ENCODE measurements at regions not wholly inside any gene's neighbourhood (a gene's known extent, or its start where the extent isn't known, plus 50 kb on each side); places are given as distances from the start of the nearest gene placed in this dataset.

DNA sequence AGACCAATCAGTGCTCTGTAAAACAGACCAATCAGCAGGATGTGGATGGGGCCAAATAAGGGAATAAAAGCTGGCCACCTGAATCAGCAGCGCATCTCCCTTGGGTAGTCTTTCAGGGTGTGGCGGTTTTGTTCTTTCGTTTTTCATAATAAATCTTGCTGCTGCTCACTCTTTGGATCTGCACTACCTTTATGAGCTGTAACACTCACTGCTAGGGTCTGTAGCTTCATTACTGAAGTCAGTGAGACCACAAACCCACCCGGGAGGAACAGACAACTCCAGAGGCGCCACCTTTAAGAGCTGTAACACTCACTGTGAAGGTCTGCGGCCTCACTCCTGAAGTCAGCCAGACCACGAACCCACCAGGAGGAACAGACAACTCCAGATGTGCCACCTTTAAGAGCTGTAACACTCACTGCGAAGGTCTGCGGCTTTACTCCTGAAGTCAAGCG, 175.5 kb upstream of the PDGFD start:
- no peak for DNase-seq (ENCODE audit: low read depth, low spot score)

DNA sequence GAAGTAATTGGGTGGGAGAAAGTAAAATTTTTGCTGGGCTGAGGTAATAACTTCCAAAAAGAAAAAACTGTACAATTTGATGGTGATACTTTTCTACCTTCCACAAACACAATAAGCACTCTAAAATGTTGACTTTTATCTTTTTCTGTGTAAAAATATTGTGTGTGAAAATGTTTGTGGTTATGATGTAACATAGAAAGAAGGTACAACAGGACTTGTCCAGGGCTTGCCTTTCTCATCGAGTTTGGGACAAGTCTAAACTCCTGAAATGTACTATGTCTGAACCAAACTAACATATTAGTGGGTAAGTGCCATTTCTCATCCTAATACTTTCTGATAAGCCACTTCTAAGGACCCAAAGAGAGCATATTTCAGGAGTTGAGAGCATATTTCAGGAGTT, 174.2 kb upstream of the PDGFD start:
- DNase-seq (ENCODE audit: low read depth, low spot score) = no peak

DNA sequence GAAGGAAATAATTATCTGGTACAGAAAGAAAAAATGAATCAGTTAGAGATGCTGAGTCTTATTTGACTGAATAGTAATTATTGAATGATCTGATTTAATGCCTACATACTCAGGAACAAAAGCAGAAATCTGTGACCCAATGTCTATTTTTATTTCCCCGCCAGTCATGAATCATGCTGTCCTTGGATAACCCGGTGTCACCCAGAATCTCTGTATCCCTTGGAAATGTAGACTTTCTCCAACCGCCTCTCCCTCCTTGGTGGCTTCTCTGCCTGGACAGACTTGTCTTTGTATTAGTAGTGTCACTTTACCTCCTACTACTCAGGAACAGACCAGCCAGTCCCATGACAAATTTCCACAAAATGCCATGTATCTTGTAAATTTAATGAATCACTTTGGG, 173.3 kb upstream of the PDGFD start:
- DNase-seq (ENCODE audit: low read depth, low spot score) = no peak

DNA sequence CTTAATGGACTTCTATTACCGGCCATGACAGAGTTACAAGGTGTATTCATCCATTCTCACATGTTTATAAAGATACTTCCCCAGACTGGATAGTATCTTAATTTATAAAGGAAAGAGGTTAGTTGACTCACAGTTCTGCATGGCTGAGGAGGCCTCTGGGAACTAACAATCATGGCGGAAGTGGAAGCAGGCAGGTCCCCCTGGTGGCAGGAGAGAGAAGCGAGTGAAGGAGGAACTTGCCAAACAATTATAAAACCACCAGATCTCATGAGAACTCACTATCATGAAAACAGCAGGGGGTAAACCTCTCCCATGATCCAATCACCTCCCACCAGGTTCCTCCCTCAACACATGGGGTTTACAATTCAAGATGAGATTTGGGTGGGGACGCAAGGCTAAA, 170.0 kb upstream of the PDGFD start:
- DNase-seq (ENCODE audit: low read depth, low spot score) = no peak

GRCh38 chr11:104332110-104332509, 168.2 kb upstream of the PDGFD start:
- DNase-seq (ENCODE audit: low read depth, low spot score) = no peak

- no peak for DNase-seq (ENCODE audit: low read depth, low spot score)
Measured at GRCh38 chr11:104329078-104329665, 165.2 kb upstream of the PDGFD start.

DNA sequence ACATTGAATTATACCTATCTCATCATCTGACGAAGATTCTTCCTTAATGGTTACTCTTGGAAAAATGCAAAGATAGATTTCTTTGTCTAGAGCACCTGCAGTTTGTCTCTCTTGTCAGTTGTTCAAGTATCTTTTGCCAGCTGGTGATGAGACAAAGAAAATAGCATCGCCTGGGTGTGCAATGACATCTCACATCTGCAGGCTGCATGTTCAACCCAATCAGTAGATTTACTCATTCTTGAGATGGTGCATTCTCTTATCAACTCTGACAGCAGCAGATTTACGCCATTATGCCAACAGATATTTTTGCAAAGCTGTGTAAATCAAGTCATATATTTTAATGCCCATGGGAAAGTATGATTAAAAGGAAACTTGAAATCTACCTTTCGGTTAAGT, 164.6 kb upstream of the PDGFD start:
- DNase-seq (ENCODE audit: low read depth, low spot score) = no peak

- DNase-seq (ENCODE audit: low read depth, low spot score) = no peak
Measured at GRCh38 chr11:104327861-104328511, 164.0 kb upstream of the PDGFD start.

DNA sequence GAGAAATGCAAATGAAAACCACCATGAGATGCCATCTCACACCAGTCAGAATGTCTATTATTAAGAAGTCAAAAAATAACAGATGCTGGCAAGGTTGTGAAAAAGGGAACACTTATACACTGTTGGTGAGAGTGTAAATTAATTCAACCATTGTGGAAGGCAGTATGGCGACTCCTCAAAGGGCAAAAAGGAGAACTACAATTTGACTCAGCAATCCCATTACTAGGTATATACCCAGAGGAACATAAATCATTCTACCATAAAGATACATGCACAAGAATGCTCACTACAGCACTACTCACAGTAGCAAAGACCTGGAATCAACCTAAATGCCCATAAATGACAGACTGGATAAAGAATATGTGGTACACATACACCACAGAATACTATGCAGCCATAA, 161.1 kb upstream of the PDGFD start:
- DNase-seq (ENCODE audit: low read depth, low spot score) = no peak

DNA sequence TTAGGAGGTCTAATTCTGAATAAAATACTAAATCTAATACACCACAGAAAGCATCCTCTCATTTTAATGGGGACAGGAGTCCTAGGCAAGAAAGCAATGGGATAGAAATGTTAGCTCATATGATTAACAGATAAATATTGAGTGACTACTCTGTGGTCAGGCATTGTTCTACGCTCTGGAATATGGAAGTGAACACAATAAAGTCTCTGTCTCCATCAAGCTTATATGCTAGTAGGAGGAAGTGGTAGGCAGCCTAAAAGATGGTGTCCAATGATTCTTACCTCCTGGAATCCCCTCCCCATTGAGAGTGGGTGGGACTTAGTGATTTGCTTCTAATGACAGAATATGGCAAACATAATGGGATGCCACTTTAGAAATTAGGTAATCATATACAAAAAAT, 160.3 kb upstream of the PDGFD start:
- no peak for DNase-seq (ENCODE audit: low read depth, low spot score)

DNA sequence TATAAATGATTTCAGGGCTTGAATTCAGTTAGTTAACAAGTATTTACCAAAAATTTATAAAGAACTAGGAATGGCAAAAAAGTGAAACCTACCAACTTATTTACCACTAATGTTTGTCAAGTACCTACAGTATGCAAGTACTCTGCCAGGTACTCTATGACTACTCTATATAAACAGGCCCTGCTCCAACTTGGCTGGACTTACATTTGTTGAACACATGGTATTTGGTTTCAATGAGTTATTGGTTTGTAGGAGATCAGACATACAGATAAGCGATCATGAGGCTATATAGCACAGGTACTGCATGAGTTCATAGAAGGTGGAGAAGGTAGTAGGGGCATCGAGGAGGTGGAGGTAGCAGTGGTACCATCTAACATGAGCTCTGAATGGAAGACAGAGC, 159.9 kb upstream of the PDGFD start:
- no peak for DNase-seq (ENCODE audit: low read depth, low spot score)

- no peak for DNase-seq (ENCODE audit: low read depth, low spot score)
Measured at GRCh38 chr11:104322696-104323095, 158.7 kb upstream of the PDGFD start.

DNA sequence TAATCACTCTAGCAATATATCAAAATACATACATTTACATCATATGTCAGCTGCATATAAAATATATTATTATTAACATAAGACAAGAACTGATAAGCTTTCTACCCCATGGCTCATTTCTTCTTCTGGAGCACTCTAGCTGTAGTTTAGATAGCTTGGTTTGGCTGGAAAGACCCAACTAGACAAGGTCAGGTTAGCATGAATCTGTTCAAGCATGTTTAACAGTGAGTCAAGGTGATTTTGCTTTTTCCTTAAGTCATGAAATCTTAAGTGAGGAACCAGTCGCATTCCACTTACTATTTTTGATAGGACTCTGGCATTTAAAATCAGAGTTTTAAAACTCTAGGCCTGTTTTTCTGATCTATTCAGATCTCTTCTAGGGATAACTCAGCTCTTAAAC, 157.0 kb upstream of the PDGFD start:
- no peak for DNase-seq (ENCODE audit: low read depth, low spot score)

DNA sequence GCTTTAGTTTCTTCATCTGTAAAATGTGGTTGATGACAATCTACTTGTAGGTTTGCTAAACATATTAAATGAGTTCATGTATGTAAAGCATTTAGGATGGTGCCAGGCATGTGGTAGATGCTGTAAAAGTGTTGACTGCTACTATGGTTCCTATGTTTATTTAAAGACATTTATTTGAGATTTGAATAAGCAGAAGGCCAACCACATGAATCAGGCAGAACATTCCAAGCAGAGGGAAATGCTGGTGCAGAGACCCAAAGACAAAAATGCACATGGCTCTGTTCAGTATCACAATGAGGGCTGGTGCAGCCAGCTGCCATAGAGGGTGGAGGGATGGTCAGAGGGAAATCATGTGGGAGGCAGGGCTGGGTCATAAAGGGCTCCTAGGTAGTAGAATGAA, 156.2 kb upstream of the PDGFD start:
- no peak for DNase-seq (ENCODE audit: low read depth, low spot score)

GRCh38 chr11:104319396-104319795, 155.4 kb upstream of the PDGFD start:
- no peak for DNase-seq (ENCODE audit: low read depth, low spot score)

- no peak for DNase-seq (ENCODE audit: low read depth, low spot score)
Measured at GRCh38 chr11:104306862-104307474, 143.0 kb upstream of the PDGFD start.

DNA sequence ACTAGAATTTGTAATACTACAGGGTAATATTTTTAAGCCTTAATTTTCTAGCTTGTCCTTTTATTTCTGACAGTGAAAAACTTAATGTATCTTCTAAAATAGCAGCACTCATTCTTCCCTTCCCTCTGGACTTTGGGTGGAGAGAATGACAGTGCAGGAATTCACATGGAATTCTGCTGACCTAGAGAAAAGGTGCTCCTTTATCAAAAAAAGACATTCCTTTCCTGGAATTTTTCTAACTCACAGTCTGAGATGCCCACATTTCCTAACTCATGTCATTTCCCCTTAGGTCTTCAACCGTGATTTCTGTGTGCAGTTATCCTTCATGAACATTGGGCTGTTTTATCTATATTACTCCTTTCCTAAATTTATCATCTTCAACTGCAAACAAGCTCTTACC, 137.8 kb upstream of the PDGFD start:
- DNase-seq (ENCODE audit: low read depth, low spot score) = no peak

DNA sequence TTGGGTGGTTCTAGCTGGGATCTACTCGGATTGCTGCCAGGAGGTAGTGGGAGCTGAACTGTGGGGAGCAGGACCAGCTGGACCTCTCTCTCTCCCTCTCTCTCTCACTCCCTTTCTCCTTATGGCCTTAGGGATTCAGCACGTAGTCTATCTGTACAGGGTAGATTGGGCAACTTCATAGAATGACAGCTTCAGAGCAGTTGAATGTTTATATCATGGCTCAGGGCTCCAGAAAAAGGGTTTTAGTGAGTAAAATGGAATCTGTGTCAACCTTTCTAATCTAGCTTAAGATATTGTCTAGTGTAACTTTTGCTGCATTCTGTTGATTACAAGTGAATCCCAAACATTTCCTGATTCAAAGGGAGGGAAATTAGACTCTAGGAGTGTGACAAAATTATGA, 127.7 kb upstream of the PDGFD start:
- no peak for DNase-seq (ENCODE audit: low read depth, low spot score)

DNA sequence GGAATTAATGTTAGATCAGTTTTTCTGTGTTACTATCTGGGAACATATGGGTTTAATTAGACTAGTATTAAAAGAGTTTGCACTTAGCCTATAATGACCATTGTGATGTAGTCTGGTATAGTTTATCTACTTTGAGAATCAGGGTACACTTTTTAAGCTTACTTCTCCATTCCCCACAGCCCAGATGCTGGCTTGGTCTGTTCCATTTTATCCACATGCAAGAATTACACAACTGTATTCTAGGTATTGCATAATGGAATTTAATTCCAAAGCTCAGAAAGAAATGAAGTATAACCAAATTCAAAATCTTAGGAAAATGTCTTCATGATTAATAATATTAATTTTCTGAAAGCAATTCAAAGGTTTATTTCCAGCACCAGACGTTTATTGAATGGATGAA, 122.2 kb upstream of the PDGFD start:
- no peak for DNase-seq (ENCODE audit: low read depth, low spot score)

GRCh38 chr11:104279587-104279986, 115.6 kb upstream of the PDGFD start:
- no peak for DNase-seq (ENCODE audit: low read depth, low spot score)

GRCh38 chr11:104275992-104276391, 112.0 kb upstream of the PDGFD start:
- DNase-seq (ENCODE audit: low read depth, low spot score) = no peak

- DNase-seq (ENCODE audit: low read depth, low spot score) = no peak
Measured at GRCh38 chr11:104260456-104260855, 96.5 kb upstream of the PDGFD start.

DNA sequence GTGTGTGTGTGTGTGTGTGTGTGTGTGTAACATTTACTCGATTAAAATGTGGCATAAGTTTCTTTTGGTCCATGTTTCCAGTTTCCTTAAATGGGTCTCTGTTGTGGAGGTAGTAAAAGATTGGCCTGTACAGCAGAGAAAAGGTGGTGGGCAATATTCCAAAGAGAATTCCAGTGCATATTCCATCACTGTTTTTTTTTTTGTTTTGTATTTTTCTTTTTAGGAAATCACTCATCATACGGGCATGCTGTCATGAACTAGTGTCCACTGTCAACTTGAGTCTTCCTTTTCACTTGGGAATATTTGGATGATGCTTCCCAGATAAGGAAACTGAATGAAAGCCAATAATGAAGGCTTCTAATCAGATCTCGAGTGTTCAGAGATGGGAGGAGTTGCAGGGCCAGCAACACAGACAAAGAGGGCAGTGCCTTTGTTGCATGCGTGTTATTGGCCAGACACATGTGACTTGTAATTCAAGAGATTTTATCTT, 95.2 kb upstream of the PDGFD start:
- no peak for DNase-seq (ENCODE audit: low read depth, low spot score)
